Fibroblast of lung (primary cell): ENCODE measurements at regions not wholly inside any gene's neighbourhood (a gene's known extent, or its start where the extent isn't known, plus 50 kb on each side); places are given as distances from the start of the nearest gene placed in this dataset.
A peak's percentile ranks its signal among the peaks of the same experiment; 100 is the strongest.

Source experiments
- DNase-seq, 2 donors: peaks; one replicate each; pipeline versions ENCODE4 v3.0.0 to v3.0.0-alpha.2; 2010; ENCODE audit warnings: low read depth in 2 of 2
- H2AFZ ChIP-seq: 2 replicates; pipeline ENCODE4 v1.5.1; 2012; ENCODE audit warnings: low read length, control low read depth, inconsistent platforms
- H3K27ac ChIP-seq: 2 replicates; pipeline ENCODE4 v1.5.1; 2011; ENCODE audit warnings: low read length, control low read depth; ENCODE audit not compliant: insufficient read depth
- H3K27me3 ChIP-seq: 2 replicates; pipeline ENCODE4 v1.5.1; 2011; ENCODE audit warnings: mild to moderate bottlenecking, low read length; ENCODE audit not compliant: control insufficient read depth, insufficient read depth
- H3K36me3 ChIP-seq: 2 replicates; pipeline ENCODE4 v1.5.1; 2011; ENCODE audit warnings: low read length; ENCODE audit not compliant: control insufficient read depth, insufficient read depth
- H3K4me1 ChIP-seq: 2 replicates; pipeline ENCODE4 v1.5.1; 2011; ENCODE audit warnings: low read length; ENCODE audit not compliant: control insufficient read depth, insufficient read depth; ENCODE audit errors: extremely low read depth
- H3K4me2 ChIP-seq: 2 replicates; pipeline ENCODE4 v1.5.1; 2011; ENCODE audit warnings: low read length, control low read depth; ENCODE audit not compliant: insufficient read depth; ENCODE audit errors: extremely low read depth
- H3K4me3 ChIP-seq, 4 experiments: fragments of 200-600 bp in 1 of 4; sonication (generic) in 1 of 4; replicated peaks in 1 of 4; 2 replicates each; pipeline ENCODE4 v1.5.1; 2011 to 2016; ENCODE audit warnings: low read length in 4 of 4, low read depth in 3 of 4, mild to moderate bottlenecking in 3 of 4, control low read depth in 2 of 4, inconsistent platforms in 1 of 4, mixed read lengths in 1 of 4; ENCODE audit not compliant: insufficient read depth in 1 of 4; ENCODE audit errors: control extremely low read depth in 1 of 4
- H3K79me2 ChIP-seq: 2 replicates; pipeline ENCODE4 v1.5.1; 2012; ENCODE audit warnings: mild to moderate bottlenecking, low read length, inconsistent platforms; ENCODE audit not compliant: control insufficient read depth, insufficient read depth
- H3K9ac ChIP-seq: 2 replicates; pipeline ENCODE4 v1.5.1; 2011; ENCODE audit warnings: mild to moderate bottlenecking, low read length, control low read depth; ENCODE audit not compliant: insufficient read depth
- H3K9me3 ChIP-seq: 2 replicates; pipeline ENCODE4 v1.5.1; 2012; ENCODE audit warnings: low read depth, low read length; ENCODE audit not compliant: control insufficient read depth, insufficient read depth
- H4K20me1 ChIP-seq: 2 replicates; pipeline ENCODE4 v1.5.1; 2011; ENCODE audit warnings: low read length; ENCODE audit not compliant: control insufficient read depth, insufficient read depth; ENCODE audit errors: extremely low read depth
- EZH2 ChIP-seq: IDR thresholded peaks from 2 replicates; pipeline ENCODE4 v1.5.1; 2012; ENCODE audit warnings: low read length, control low read depth, mild to moderate bottlenecking; ENCODE audit errors: missing control alignments
- TF ChIP-seq, protein P1 (sequence below), 2 donors: IDR thresholded peaks in 1 of 2; conservative IDR thresholded peaks in 1 of 2; 1 replicate in 1 of 2; 2 replicates in 1 of 2; pipeline ENCODE4 v1.5.1; 2011 to 2012; ENCODE audit warnings: low read length in 2 of 2, control low read depth in 1 of 2, inconsistent platforms in 1 of 2, low read depth in 1 of 2, mild to moderate bottlenecking in 1 of 2

DNA sequence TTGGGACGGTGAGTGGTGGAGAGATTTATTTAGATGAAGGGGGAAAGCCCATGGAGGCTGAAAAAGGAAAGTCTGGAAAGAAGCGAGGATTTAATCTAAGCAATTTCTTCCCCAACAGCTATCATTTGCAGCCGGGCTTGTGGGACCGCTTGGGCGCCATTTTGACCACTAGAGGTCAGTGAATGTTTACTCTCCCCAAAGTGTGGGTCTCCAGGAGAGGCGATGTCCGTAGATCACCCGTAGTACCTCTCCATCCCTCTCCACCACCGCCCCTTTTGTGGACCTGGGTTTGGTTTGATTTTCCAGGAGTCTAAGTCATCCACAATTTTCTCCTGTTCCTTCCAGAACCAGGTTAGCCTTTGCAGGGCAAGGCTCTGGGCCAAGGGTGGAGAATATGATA is 91.2 kb upstream of the PARP11 start:
- Histone ChIP-seq H3K9me3 (no peaks in the 10 kb centered on the region), H3K27me3 (no peaks in the 10 kb centered on the region), H3K9ac (no peak overlapping the region), H2AFZ (no peak overlapping the region), H3K4me1 (no peaks in the 10 kb centered on the region), H3K36me3 (no peaks in the 10 kb centered on the region), H3K4me3 (no peak overlapping the region), H4K20me1 (no peaks in the 10 kb centered on the region), H3K4me2 (no peak overlapping the region), H3K79me2 (no peaks in the 10 kb centered on the region), H3K27ac (no peak overlapping the region)
- TF ChIP-seq, protein P1, sequence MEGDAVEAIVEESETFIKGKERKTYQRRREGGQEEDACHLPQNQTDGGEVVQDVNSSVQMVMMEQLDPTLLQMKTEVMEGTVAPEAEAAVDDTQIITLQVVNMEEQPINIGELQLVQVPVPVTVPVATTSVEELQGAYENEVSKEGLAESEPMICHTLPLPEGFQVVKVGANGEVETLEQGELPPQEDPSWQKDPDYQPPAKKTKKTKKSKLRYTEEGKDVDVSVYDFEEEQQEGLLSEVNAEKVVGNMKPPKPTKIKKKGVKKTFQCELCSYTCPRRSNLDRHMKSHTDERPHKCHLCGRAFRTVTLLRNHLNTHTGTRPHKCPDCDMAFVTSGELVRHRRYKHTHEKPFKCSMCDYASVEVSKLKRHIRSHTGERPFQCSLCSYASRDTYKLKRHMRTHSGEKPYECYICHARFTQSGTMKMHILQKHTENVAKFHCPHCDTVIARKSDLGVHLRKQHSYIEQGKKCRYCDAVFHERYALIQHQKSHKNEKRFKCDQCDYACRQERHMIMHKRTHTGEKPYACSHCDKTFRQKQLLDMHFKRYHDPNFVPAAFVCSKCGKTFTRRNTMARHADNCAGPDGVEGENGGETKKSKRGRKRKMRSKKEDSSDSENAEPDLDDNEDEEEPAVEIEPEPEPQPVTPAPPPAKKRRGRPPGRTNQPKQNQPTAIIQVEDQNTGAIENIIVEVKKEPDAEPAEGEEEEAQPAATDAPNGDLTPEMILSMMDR (conservative IDR thresholded peaks at IDR 0.05 in 1 of 2, IDR thresholded peaks at IDR 0.05 in 1 of 2; ENCODE audit: low read depth in 1 of 2, low read length in 2 of 2): peak in 1 of 2 donors; percentile 10
- no peak for TF ChIP-seq EZH2
- DNase-seq: no peak

DNA sequence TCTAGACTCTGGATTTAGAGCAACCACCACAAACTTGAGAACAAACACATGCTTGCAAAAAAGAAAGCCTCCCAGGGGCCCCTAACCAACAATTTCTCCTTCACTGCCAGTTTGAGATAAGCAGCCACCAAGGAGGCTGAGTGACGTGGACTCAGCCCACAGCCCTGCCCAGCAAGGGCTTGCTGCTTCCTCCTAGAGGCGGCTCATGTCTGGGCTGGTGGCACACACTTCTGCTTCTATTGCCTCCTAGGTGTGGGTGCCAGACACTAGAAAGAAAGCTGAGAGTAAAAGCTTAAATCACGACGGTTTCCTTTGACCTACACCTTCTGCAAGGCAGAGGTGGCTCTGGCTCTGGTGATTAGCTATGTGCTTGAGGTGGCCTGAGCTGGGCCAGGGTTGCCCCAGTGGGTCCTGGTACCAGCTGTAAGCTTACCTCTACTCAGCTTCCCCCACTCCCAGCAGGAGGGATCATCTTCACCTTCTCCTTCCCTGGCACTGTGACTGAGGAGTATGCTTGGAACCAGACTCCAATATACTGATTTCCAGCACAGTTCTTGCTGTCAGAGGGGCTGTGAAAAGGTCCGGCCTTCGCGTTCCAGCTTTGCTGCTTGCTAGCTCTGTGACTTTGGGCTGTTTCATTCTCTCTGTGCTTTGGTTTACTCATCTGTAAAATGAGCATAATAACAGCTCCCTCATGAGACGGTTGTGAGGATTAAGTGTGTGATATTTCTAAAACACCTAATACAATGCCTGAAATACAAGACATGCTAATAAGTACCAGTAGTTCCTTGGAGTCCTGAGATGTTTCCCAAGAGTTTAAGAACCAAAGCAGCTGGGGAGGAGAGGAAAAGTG is 89.7 kb upstream of the PARP11 start:
- TF ChIP-seq EZH2: no peak
- TF ChIP-seq, protein P1 (conservative IDR thresholded peaks at IDR 0.05 in 1 of 2, IDR thresholded peaks at IDR 0.05 in 1 of 2; ENCODE audit: low read depth in 1 of 2, low read length in 2 of 2): no peak
- no peaks in the 10 kb centered on the region for H3K36me3 ChIP-seq
- no peaks in the 10 kb centered on the region for H3K4me1 ChIP-seq
- H3K4me2 ChIP-seq: no peak overlapping the region
- no peaks in the 10 kb centered on the region for H3K79me2 ChIP-seq
- no peak overlapping the region for H3K27ac ChIP-seq
- no peaks in the 10 kb centered on the region for H3K9me3 ChIP-seq
- H4K20me1 ChIP-seq: no peaks in the 10 kb centered on the region
- DNase-seq: no peak
- no peaks in the 10 kb centered on the region for H3K27me3 ChIP-seq
- no peak overlapping the region for H3K9ac ChIP-seq
- H2AFZ ChIP-seq: no peak overlapping the region
- no peak overlapping the region for H3K4me3 ChIP-seq

DNA sequence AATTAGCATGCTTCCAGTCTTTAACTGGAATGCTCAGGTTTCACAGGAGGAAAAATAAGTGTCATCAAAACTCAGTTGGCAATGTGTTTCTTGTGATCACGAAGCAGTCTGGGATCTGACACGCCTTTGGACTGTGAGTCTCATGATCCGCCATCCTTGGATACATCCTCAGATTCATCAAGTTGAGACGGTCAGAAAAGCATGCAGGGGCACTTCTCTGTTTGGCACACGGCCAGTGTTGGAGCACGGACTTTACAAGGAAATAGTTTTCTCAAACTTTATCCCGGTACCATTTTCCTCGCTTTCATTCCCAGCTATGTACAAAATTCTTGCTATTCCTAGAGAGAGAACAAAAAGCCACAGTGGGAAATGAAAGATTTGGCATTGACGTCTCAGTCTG is 88.4 kb upstream of the PARP11 start:
- H3K27ac ChIP-seq: no peak overlapping the region
- no peaks in the 10 kb centered on the region for H4K20me1 ChIP-seq
- no peak for DNase-seq
- H2AFZ ChIP-seq: no peak overlapping the region
- no peak overlapping the region for H3K4me2 ChIP-seq
- H3K9me3 ChIP-seq: no peaks in the 10 kb centered on the region
- H3K27me3 ChIP-seq: no peaks in the 10 kb centered on the region
- no peak overlapping the region for H3K9ac ChIP-seq
- H3K4me3 ChIP-seq: no peak overlapping the region
- H3K4me1 ChIP-seq: no peaks in the 10 kb centered on the region
- TF ChIP-seq EZH2: no peak
- TF ChIP-seq, protein P1 (conservative IDR thresholded peaks at IDR 0.05 in 1 of 2, IDR thresholded peaks at IDR 0.05 in 1 of 2; ENCODE audit: low read depth in 1 of 2, low read length in 2 of 2): no peak
- H3K79me2 ChIP-seq: no peaks in the 10 kb centered on the region
- no peaks in the 10 kb centered on the region for H3K36me3 ChIP-seq
